SK-N-SH treated with all-trans-retinoic acid at 6 μM for 48 hours (cell line): ENCODE measurements at regions not wholly inside any gene's neighbourhood (a gene's known extent, or its start where the extent isn't known, plus 50 kb on each side); places are given as distances from the start of the nearest gene placed in this dataset.

ENCODE experiments used
- ATAC-seq: fragments of 200-7000 bp; cut with Tn5 transposase; 3 replicates; pipeline ENCODE4 v1.9.1; 2020; ENCODE audit warnings: mild to moderate bottlenecking, moderate library complexity
- ARNTL ChIP-seq: fragments of 450-650 bp; formaldehyde crosslinking; IDR thresholded peaks from 2 replicates; pipeline ENCODE4 v1.5.0; 2020; ENCODE audit warnings: low read depth, mild to moderate bottlenecking, moderate library complexity, borderline replicate concordance
- BACH2 ChIP-seq: fragments of 250-450 bp; sonication (Bioruptor Pico); IDR thresholded peaks from 2 replicates; pipeline ENCODE4 v1.9.0; 2021; ENCODE audit warnings: mild to moderate bottlenecking, borderline replicate concordance
- CSDC2 ChIP-seq: fragments of 250-450 bp; sonication (Bioruptor Pico); IDR thresholded peaks from 2 replicates; pipeline ENCODE4 v1.5.0; 2020; ENCODE audit warnings: mild to moderate bottlenecking, moderate library complexity
- ESRRG ChIP-seq: fragments of 250-450 bp; sonication (Bioruptor Pico); IDR thresholded peaks from 2 replicates; pipeline ENCODE4 v1.6.1; 2021; ENCODE audit warnings: mild to moderate bottlenecking
- GLIS3 ChIP-seq: fragments of 250-450 bp; sonication (Bioruptor Pico); IDR thresholded peaks from 2 replicates; pipeline ENCODE4 v1.5.0; 2020; ENCODE audit warnings: mild to moderate bottlenecking, moderate library complexity
- ISL1 ChIP-seq: fragments of 250-450 bp; sonication (Bioruptor Pico); IDR thresholded peaks from 2 replicates; pipeline ENCODE4 v2.1.2; 2022; ENCODE audit warnings: mild to moderate bottlenecking, moderate library complexity
- OSR1 ChIP-seq: fragments of 250-450 bp; sonication (Bioruptor Pico); IDR thresholded peaks from 2 replicates; pipeline ENCODE4 v1.8.0; 2022; ENCODE audit warnings: moderate library complexity, mild to moderate bottlenecking, inconsistent platforms
- PPARA ChIP-seq: fragments of 250-450 bp; sonication (Bioruptor Pico); IDR thresholded peaks from 2 replicates; pipeline ENCODE4 v1.5.0; 2020; ENCODE audit warnings: mild to moderate bottlenecking, borderline replicate concordance
- RARB ChIP-seq: fragments of 250-450 bp; sonication (Bioruptor Pico); IDR thresholded peaks from 2 replicates; pipeline ENCODE4 v1.8.0; 2021; ENCODE audit warnings: mild to moderate bottlenecking, moderate library complexity
- SNAI2 ChIP-seq: fragments of 250-450 bp; sonication (Bioruptor Pico); IDR thresholded peaks from 2 replicates; pipeline ENCODE4 v1.5.0; 2020; ENCODE audit warnings: mild to moderate bottlenecking, moderate library complexity
- TCF4 ChIP-seq: fragments of 250-450 bp; sonication (Bioruptor Pico); IDR thresholded peaks from 2 replicates; pipeline ENCODE4 v1.8.0; 2021; ENCODE audit warnings: mild to moderate bottlenecking, moderate library complexity, borderline replicate concordance
- TOX ChIP-seq: fragments of 250-450 bp; sonication (Bioruptor Pico); IDR thresholded peaks from 2 replicates; pipeline ENCODE4 v1.8.0; 2021; ENCODE audit warnings: mild to moderate bottlenecking, moderate library complexity, borderline replicate concordance
- ZC3H10 ChIP-seq: fragments of 250-450 bp; sonication (Bioruptor Pico); IDR thresholded peaks from 2 replicates; pipeline ENCODE4 v1.5.1; 2021; ENCODE audit warnings: mild to moderate bottlenecking, moderate library complexity
- ZFP3 ChIP-seq: fragments of 250-450 bp; sonication (Bioruptor Pico); IDR thresholded peaks from 2 replicates; pipeline ENCODE4 v1.5.0; 2020; ENCODE audit warnings: mild to moderate bottlenecking, moderate library complexity
- ZFP30 ChIP-seq: fragments of 450-650 bp; formaldehyde crosslinking; IDR thresholded peaks from 2 replicates; pipeline ENCODE4 v1.5.0; 2022; ENCODE audit warnings: mild to moderate bottlenecking, moderate library complexity
- ZNF565 ChIP-seq: fragments of 450-650 bp; formaldehyde crosslinking; conservative IDR thresholded peaks from 2 replicates; pipeline ENCODE4 v1.5.0; 2020; ENCODE audit warnings: low read depth, mild to moderate bottlenecking, moderate library complexity
- ZNF70 ChIP-seq: fragments of 450-650 bp; formaldehyde crosslinking; IDR thresholded peaks from 2 replicates; pipeline ENCODE4 v1.5.0; 2020; ENCODE audit warnings: mild to moderate bottlenecking, moderate library complexity
- ZNF8 ChIP-seq: fragments of 450-650 bp; formaldehyde crosslinking; IDR thresholded peaks from 2 replicates; pipeline ENCODE4 v1.5.0; 2020; ENCODE audit warnings: mild to moderate bottlenecking, moderate library complexity
- TF ChIP-seq, protein P1 (sequence below): fragments of 250-450 bp; sonication (Bioruptor Pico); IDR thresholded peaks from 2 replicates; pipeline ENCODE4 v1.5.1; 2020; ENCODE audit warnings: low read depth, mild to moderate bottlenecking, moderate library complexity
- TF ChIP-seq, protein P2 (sequence below): fragments of 250-450 bp; sonication (Bioruptor Pico); IDR thresholded peaks from 2 replicates; pipeline ENCODE4 v1.5.0; 2020; ENCODE audit warnings: mild to moderate bottlenecking, moderate library complexity
- TF ChIP-seq, protein P3 (sequence below): fragments of 250-450 bp; sonication (Bioruptor Pico); IDR thresholded peaks from 2 replicates; pipeline ENCODE4 v1.8.0; 2021; ENCODE audit warnings: low read depth, mild to moderate bottlenecking, moderate library complexity, borderline replicate concordance
- TF ChIP-seq, protein P4 (sequence below): fragments of 250-450 bp; sonication (Bioruptor Pico); IDR thresholded peaks from 2 replicates; pipeline ENCODE4 v1.5.1; 2021; ENCODE audit warnings: mild to moderate bottlenecking, moderate library complexity

DNA sequence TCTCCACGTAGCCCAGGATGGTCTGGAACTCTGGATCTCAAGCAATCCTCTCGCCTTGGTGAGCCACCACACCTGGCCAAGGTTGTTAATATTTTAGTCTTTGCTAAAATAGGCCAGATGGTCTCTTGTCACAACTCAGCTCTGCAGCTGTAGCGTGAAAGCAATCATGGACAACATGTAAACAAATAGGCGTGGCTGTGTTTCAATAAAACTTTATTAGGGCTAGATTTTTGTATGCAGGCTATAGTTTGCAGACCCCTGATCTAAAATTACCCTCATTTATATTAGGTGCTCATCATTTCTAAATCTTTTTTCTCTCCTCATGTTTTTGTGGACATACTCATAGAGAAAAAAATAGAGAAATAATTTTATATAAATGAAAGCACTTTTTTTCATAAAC is 72.1 kb upstream of the SLC28A3 start:
- TF ChIP-seq TCF4 (CRISPR knock-in tag) (no peak), GLIS3 (CRISPR knock-in tag) (no peak), PPARA (CRISPR knock-in tag) (no peak), OSR1 (no peak), ZFP3 (CRISPR knock-in tag) (no peak), ZNF8 (CRISPR knock-in tag) (no peak), ISL1 (CRISPR knock-in tag) (no peak)
- no peak for ATAC-seq

DNA sequence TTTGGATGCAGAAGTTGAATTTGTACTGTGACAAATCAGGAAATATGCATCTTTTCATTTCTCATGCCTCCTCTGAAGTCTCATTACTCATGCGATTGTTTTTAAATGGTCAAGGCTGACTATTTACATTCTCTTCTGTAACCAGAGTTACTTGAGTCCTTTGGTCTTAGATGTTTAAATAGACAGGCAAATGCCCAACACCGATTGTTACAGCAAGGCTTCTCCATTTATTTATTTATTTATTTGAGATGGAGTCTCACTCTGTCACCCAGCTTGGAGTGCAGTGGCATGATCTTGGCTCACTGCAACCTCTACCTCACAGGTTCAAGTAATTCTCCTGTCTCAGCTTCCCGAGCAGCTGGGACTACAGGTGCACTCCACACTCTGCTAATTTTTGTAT is 72.7 kb upstream of the SLC28A3 start:
- TF ChIP-seq ARNTL (CRISPR knock-in tag): no peak
- TF ChIP-seq, protein P1, sequence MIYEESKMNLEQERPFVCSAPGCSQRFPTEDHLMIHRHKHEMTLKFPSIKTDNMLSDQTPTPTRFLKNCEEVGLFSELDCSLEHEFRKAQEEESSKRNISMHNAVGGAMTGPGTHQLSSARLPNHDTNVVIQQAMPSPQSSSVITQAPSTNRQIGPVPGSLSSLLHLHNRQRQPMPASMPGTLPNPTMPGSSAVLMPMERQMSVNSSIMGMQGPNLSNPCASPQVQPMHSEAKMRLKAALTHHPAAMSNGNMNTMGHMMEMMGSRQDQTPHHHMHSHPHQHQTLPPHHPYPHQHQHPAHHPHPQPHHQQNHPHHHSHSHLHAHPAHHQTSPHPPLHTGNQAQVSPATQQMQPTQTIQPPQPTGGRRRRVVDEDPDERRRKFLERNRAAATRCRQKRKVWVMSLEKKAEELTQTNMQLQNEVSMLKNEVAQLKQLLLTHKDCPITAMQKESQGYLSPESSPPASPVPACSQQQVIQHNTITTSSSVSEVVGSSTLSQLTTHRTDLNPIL (CRISPR knock-in tag): no peak
- ATAC-seq: no peak

DNA sequence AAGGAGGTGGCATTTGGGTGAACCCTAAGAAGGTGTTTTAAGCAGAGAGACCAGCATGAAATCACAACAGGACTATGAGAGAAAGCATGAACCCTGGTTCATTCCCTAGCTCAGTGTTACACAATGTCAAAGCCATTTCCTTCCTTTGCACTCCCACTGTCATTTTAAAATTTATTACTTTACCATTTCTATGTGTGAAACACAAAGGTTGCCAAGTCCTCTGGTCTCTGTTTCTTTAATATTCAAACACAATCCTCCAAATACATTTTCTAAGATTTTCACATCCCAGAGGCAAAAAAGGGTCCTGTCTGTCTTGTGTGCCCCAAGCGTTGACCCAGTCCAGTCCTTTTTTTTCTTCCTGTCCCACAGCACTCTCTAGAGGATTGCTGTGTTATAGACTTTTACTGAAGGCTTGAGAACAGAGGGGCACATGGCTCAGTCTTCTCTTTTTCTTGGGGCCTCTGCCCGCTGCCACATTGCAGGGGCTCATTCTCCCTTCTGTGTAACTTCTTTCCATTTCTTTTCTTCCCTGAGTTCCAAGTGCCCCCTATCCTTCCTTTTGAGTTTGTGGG is 78.6 kb upstream of the SLC28A3 start:
- no peak for ATAC-seq
- TF ChIP-seq OSR1: no peak
- no peak for TF ChIP-seq SNAI2 (CRISPR knock-in tag)
- TF ChIP-seq, protein P2, sequence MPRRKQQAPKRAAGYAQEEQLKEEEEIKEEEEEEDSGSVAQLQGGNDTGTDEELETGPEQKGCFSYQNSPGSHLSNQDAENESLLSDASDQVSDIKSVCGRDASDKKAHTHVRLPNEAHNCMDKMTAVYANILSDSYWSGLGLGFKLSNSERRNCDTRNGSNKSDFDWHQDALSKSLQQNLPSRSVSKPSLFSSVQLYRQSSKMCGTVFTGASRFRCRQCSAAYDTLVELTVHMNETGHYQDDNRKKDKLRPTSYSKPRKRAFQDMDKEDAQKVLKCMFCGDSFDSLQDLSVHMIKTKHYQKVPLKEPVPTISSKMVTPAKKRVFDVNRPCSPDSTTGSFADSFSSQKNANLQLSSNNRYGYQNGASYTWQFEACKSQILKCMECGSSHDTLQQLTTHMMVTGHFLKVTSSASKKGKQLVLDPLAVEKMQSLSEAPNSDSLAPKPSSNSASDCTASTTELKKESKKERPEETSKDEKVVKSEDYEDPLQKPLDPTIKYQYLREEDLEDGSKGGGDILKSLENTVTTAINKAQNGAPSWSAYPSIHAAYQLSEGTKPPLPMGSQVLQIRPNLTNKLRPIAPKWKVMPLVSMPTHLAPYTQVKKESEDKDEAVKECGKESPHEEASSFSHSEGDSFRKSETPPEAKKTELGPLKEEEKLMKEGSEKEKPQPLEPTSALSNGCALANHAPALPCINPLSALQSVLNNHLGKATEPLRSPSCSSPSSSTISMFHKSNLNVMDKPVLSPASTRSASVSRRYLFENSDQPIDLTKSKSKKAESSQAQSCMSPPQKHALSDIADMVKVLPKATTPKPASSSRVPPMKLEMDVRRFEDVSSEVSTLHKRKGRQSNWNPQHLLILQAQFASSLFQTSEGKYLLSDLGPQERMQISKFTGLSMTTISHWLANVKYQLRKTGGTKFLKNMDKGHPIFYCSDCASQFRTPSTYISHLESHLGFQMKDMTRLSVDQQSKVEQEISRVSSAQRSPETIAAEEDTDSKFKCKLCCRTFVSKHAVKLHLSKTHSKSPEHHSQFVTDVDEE (CRISPR knock-in tag): no peak
- TF ChIP-seq ZFP30: no peak
- TF ChIP-seq, protein P3, sequence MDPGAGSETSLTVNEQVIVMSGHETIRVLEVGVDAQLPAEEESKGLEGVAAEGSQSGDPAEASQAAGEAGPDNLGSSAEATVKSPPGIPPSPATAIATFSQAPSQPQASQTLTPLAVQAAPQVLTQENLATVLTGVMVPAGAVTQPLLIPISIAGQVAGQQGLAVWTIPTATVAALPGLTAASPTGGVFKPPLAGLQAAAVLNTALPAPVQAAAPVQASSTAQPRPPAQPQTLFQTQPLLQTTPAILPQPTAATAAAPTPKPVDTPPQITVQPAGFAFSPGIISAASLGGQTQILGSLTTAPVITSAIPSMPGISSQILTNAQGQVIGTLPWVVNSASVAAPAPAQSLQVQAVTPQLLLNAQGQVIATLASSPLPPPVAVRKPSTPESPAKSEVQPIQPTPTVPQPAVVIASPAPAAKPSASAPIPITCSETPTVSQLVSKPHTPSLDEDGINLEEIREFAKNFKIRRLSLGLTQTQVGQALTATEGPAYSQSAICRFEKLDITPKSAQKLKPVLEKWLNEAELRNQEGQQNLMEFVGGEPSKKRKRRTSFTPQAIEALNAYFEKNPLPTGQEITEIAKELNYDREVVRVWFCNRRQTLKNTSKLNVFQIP (CRISPR knock-in tag): no peak
- TF ChIP-seq ESRRG (CRISPR knock-in tag): no peak
- TF ChIP-seq ARNTL (CRISPR knock-in tag): no peak
- TF ChIP-seq PPARA (CRISPR knock-in tag): no peak
- TF ChIP-seq TOX (CRISPR knock-in tag): no peak
- no peak for TF ChIP-seq TCF4 (CRISPR knock-in tag)
- TF ChIP-seq ZNF70 (CRISPR knock-in tag): no peak
- no peak for TF ChIP-seq GLIS3 (CRISPR knock-in tag)
- TF ChIP-seq, protein P1 (CRISPR knock-in tag): no peak
- TF ChIP-seq RARB: no peak
- no peak for TF ChIP-seq ISL1 (CRISPR knock-in tag)
- no peak for TF ChIP-seq ZC3H10 (CRISPR knock-in tag)
- TF ChIP-seq BACH2: no peak

DNA sequence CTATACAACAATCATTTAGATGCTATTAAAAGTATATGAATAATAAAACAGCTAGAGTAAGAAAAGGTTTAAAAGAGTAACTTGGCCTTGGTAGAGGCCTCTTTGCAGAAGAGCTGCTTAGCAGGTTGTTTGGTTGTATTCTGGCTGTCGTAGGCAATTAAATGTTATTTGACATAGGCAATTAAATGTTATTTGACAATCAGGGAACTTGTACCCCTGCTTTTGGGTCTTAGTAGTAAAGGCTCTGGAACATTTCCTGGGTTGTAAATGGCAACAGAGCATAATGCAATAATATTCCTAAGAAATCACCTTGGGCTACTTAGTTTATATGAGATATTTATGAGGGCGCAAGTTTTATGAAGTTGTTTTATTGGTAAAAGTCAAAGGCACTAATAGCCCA is 84.4 kb upstream of the SLC28A3 start:
- ATAC-seq: no peak
- TF ChIP-seq SNAI2 (CRISPR knock-in tag): no peak
- no peak for TF ChIP-seq TOX (CRISPR knock-in tag)
- TF ChIP-seq ZNF565 (CRISPR knock-in tag): no peak
- TF ChIP-seq, protein P4, sequence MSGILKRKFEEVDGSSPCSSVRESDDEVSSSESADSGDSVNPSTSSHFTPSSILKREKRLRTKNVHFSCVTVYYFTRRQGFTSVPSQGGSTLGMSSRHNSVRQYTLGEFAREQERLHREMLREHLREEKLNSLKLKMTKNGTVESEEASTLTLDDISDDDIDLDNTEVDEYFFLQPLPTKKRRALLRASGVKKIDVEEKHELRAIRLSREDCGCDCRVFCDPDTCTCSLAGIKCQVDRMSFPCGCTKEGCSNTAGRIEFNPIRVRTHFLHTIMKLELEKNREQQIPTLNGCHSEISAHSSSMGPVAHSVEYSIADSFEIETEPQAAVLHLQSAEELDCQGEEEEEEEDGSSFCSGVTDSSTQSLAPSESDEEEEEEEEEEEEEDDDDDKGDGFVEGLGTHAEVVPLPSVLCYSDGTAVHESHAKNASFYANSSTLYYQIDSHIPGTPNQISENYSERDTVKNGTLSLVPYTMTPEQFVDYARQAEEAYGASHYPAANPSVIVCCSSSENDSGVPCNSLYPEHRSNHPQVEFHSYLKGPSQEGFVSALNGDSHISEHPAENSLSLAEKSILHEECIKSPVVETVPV (CRISPR knock-in tag): no peak
- no peak for TF ChIP-seq ZNF8 (CRISPR knock-in tag)
- TF ChIP-seq ESRRG (CRISPR knock-in tag): no peak
- TF ChIP-seq RARB: no peak
- no peak for TF ChIP-seq GLIS3 (CRISPR knock-in tag)
- TF ChIP-seq OSR1: no peak
- TF ChIP-seq, protein P3 (CRISPR knock-in tag): no peak
- no peak for TF ChIP-seq CSDC2 (CRISPR knock-in tag)
- no peak for TF ChIP-seq TCF4 (CRISPR knock-in tag)
- TF ChIP-seq, protein P2 (CRISPR knock-in tag): no peak
